HT1080 (cell line): ENCODE measurements at regions not wholly inside any gene's neighbourhood (a gene's known extent, or its start where the extent isn't known, plus 50 kb on each side); places are given as distances from the start of the nearest gene placed in this dataset.

Source experiments
- DNase-seq: peaks from one replicate; pipeline ENCODE4 v3.0.0-alpha.2; 2015; ENCODE audit warnings: low read depth

DNA sequence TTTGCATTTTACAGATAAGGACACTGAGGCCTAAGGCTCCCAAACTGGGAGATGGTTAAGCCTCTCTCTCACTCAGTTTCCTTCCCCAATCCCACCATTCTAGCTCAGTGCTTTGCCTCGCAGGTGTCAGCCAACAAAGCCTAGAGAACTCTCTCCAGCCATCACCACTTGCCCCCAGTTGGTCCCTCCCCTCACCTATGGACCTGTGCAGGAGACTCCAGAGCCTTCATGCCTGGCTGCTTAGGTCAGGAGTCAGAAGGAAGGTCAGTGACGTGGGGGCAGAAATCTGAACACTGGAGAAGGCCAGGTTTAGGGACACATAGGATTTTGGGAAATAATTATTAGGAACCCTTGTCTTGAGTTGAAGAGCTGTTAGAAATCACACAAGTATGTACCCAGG is 295.3 kb downstream of the PTPRU start:
- DNase-seq = no peak

DNA sequence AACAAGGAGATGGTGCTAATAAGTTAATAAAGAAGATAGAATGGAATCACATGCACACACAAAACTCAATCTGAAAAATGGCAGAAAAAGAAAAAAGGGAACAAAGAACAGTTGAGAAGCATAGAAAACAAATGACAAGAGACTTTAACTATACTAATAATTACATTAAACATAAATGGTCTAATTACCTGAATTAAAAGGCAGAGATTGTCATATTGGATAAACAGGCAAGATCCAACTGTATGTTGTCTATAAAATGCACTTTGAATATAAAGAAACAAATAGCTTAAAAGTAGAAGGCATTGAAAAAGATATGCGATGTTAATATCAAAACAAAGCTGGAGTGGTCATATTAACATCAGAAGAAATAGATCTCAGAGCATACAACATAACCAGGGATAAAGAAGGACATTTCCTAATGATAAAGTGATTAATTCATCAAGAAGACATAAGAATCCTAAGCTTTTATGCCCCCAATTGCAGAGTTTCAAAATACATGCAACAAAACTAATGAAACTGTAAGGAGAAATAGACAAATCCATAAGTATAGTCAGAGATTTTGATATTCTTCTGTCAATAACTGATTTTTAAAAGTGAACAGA is 293.5 kb downstream of the PTPRU start:
- no peak for DNase-seq

DNA sequence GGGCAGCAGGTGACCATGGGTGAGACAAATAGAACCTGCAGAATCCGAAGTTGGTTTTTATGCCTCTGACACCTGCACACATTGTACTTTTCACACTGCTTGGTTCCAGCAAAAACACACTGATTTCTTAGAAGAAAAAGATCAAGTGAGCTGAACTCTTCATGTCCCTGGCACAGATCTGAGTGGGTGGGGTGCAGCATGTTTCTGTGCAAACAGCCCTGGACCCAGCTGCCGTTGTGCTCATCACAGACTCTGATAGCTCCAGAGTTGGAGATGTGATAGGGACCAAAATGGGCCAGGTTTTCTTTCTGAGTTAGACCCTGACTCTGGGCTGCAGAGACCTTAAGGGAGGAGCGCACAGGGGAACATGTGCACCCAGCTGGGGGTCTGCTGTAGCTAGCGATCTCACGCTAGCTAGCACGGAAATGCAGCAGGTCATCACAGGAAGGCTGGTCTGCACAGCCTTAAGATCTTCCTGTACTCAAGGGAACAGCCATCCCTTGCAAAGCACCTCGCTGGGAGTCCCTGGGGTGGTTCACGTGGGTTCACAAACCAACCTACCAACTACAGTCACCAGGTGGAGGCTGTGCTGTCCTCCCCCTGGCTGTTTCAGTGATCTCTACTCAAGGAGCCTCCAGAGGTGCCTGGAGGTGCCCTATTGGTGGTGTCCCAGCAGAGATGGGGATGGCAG is 291.1 kb downstream of the PTPRU start:
- no peak for DNase-seq

DNA sequence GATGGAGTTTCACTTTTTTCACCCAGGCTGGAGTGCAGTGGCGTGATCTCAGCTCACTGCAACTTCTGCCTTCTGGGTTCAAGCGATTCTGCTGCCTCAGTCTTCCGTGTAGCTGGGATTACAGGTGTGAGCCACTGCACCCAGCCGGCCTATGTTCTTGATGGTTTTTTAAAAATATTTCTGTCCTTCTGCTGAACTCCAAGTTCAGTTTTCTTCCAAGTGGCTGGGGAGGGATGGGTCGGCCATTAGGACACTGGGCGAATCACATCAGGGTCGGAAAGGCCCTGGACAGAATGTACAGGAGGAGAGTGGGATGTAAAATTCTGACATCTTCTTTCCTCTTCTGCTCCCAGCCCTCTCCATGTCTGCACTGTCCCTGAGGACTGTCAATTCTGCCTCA is 289.6 kb downstream of the PTPRU start:
- no peak for DNase-seq

DNA sequence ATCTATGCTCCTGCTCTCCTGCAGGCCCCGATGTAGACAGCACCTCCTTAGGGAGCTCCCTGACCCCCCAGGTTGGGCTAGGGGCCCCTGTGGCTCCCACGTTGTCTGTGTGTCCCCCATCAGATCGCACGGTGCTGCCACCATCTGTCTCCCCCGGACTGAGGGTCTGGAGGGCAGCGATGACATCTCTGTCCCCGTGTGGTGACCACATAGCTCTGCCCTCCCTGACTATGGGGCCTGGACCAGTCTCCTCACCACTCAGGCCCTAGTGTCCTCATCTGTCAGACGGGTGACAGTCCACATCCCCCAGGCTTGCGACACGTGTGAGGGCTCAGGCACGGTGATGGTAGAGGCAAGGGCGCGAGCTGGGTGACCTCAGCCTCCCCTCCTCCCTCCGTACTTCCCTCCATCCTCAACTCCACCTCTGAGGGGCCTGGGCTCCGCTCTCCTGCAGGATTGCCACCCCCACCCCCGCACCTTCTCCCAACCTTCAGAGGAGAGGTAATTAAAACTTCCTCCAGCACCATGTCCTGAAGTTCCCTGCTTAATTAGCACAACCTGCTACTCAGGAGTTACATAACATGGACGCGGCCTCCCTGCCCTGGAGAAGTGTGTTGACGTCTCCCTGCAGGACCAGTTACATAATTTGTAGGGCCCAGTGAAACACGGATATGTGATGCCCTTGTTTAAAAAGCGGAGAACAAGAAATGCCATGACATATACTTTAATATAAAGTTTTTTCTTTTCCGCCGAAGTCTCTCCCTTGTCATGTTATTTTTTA is 288.2 kb downstream of the PTPRU start:
- DNase-seq = no peak

DNA sequence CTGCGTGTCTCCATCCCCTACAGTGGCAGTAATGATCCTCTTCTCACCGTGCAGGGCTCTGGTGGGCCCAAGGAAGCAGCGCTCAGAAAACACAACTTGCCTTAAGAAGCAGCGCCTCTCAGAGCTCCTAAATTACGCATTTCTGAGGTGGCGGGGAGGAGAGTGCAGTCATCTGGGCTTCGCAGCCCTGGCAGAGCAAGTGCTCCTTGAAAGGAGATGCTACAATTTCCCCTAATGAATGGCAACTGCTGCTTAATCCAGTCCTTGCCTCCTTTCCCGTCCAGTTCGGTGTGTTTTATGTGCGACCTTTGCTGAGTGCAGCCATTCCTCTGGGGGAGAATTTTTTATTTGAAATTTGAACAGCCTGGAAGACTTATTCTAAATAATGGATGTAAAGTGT is 287.3 kb downstream of the PTPRU start:
- DNase-seq = no peak

DNA sequence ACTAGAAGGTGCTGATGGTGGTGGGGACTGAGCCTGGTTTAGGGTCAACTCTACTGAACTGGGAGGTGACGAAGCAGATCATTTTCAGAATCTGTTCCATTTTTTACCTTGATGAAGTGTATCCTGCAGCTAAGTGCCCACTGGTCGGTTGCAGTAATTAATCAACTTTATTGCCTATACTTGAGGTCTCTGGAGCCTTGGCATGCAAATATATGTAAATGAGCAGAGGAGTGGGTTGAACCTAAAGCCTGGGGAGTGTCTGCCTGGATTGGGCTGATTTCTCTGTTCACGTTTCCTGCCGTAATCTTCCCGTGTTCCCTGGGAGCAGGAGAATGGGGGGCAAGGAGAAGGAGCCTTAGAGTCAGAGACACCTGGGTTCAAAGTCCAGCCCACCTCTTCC is 286.8 kb downstream of the PTPRU start:
- DNase-seq = no peak

DNA sequence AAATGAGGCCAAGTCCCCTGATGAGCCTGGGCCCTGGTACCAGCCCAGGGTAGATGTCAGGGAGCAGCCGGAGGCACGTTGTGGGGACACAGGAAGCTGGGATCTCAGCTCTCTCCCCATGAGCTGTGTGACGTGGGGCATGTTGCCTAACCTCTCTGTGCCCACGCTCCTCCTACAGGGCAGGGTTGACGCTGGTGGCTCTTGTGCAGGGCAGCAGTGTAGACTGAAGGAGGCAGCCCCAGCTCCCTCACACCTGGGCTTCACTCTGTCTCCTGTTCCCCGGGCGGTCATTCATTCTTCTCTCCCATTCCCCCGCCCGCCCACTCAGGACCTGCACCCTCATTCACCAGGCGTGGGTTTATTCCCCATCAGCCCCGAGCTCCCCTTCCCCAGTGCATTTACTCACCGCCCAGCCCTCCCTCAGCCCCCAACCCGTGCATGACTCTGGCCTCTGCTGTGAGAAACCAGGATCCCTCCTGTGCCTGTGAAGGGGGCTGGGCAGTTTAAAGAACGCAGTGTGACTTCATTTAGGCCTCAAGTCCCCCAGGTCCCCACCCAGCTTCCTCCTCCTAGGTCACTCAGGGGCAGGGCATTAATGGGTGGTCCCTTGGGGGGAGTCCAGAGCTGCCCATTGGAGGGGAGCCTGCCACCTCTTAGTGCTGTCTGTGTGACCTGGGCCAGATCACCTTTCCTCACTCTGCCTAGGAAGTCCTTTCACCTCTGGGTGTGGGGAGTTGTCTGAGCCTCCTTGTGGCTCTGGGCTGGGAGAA is 285.7 kb downstream of the PTPRU start:
- no peak for DNase-seq

DNA sequence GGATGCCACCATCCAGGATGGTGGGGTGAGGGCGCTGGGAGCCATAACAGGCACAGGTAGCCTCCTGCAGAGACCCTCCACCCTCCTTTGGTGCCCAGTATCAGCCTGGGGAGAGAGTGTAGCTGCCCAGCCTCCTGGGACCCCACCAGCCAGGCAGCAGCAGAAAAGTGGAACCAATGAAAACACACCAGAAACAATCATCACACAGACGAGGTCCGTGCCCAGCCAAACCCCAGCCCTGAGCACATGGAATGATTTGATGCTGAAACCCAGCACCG is 285.1 kb downstream of the PTPRU start:
- no peak for DNase-seq

DNA sequence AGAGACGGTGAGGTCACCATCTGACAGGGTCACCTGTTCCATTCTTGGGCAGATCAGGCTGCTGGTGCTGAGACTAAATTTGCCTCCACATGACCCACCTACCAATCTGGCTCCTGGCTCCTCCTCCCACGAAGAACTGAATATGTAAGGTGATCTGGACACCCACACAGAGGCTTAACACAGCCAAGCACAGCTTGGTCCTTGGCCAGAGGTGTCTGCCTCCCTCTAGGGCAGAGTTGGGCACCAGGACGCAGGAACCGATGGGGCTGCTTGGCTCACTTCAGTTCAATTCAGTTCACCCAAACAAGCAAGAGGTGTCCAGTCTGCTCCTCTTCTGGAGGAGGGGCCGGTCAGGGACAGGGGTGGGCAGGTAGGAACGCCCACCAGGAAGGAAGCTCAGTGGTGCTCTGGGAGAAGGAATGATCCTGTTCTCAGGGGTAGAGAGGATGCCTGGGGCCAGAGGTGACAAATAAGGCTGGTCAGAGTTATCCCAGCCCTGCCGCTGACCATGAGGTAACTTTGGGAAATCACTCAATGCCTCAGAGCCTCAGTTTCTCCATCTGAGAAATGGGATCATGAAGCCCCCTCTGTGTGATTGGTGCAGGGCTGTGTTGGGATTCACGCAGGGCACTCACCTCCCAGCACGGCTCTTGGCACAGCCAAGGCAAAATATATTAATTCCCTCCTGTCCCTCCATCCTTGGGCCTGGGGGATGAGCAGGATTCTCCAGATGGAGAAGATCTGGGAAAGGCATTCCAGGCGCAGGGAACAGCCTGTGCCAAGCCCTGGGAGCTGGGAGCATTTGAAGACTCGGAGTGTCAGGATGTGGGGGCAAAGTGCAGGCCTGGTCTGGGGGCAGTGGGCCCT is 284.5 kb downstream of the PTPRU start:
- DNase-seq = no peak

DNA sequence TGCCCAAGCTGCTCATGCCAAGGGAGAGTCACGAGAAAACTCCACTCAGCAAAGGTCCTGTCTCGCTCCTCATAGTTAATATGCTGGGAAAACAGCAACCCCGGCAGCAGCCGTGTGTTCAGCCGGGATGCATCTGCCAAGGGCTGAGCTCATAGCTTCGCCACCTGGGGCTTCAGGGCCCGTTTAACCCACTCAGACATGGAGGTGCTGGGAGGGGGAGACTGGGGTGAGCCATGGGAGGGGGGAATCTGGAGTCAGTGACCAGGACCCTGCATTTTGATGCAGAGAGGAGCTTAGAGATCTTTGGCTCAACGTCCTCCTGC is 283.4 kb downstream of the PTPRU start:
- no peak for DNase-seq

DNA sequence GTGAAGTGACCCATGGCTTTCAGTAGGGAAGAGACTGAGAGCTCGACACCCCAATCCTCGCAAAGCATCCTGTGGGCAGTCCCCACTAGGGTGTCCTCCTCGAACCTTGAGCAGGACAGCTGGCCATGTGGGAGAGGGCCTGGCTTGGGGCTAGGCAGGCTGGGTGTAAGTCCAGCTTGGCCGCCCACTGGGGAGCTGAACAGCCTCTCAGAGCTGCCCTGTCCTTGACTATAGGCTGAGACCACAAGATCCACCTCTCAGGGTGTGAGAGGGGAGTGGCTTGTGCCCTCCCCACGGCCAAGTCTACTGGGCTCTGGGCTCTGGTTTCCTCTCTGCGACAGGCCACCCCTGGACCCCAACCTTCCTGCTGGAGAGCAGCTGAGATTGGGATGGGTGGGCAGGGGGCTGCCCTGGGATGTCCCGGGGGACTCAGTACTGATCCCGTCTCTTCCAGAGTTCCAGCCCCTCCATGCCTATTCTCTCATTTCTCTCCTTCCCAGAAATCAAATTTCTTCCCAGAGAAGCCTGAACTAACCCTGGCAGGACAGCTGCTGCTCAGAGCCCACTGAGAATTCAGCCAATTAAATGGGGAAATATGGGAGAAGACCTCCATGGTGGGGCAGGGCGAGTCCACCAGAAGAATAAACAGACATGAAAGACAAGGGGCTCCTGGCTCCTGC is 282.9 kb downstream of the PTPRU start:
- no peak for DNase-seq

DNA sequence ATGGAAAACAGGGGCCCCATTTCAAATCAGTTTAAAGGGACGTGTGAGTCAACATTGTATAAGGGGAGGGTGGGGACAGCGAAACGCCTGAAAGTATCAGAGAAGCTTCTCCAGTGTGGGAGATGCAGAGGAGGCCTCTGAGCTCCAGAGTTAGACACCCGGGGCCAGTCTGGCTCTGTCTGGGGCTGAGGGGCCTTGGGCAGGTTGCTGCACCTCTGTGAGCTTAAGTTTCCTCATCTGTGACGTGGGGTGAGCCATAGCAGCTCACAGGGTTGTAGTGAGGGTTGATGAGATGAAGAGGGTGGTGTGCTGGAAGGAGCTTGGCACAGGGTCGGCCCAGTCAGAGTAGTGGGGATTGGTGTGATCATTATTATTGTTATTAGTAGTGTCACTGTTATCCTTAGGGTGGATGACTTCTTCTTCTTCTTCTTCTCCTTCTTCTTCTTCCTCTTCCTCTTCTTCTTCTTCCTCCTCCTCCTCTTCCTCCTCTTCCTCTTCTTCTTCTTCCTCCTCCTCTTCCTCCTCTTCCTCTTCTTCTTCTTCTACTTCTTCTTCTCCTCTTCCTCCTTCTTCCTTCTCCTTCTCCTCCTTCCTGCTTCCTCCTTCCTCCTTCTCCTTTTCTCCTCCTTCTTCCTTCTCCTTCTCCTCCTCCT is 282.0 kb downstream of the PTPRU start:
- DNase-seq = no peak

DNA sequence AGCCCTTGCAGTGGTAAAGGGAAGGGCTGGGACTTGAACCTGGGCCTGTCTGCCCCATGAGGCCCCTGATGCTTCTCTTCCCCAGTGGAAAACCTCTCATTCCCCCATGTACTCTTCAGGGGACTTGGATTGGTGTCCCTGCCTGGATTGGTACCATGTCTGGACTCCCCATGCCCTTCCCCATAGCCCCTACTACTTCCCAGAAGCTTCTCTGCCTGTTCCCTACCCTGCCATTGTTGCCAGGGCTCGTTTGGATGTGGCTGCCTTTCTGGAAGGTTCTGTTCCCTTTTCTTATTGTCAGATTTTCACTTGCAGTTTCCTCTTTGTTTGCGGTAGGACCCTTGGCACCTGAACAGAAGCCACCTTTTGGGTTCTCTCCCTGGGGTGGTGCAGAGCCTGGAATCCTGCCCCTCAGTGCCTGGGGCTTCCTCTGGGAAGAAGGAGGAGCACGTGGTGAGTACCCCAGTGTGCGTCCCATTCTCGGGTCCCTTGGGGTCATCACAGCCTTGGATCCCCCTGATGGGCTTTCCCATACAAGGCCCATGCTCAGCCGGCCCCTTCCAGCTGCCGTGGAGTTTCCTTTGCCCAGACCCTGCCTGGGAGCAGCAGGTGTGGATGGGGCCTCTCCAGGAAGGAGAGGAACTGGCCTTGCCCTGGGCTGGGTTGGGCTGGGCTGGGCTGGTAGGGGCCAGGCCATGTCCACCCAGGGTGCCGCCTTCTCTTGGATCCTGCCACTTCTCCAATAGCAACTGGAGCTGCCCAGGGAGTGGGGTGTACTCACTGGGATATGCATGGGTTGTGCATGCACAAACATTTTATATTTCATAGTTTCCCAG is 281.1 kb downstream of the PTPRU start:
- no peak for DNase-seq

DNA sequence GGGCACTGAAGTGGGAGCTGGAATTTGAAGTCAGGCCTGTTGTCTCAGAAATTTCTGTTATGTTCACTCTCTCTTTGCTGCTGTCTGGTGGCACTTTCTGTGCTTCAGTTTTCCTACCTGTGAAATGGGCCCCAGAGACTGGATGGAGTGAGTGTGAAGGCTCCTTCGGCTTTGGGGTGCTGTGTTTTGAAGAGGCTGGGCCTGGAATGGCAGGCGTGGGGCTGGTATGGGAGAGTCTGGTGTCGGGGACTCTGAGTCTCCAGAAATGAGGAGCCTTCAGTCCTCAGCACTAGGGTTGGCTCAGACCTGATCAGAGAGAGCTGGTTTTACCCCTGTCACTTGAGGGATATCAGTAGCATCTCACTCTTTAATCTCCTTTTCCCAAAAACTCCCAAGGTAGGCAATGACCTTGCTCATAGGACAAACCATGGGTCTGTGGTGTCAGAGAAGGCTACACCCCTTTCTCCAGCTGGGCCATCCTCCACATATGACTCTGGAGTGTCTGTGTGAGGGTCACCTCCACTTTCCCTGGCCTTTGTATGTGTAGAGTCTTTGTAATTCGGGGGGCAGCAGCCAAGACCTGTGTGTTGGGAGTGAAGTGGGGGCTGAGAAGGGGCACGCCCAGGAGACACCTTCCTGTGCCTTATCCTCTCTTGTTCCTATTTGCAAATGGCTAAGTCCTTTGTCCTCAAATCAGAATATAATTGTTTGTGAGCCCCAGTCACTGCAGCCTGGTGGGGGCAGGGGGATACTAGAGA is 279.9 kb downstream of the PTPRU start:
- no peak for DNase-seq

DNA sequence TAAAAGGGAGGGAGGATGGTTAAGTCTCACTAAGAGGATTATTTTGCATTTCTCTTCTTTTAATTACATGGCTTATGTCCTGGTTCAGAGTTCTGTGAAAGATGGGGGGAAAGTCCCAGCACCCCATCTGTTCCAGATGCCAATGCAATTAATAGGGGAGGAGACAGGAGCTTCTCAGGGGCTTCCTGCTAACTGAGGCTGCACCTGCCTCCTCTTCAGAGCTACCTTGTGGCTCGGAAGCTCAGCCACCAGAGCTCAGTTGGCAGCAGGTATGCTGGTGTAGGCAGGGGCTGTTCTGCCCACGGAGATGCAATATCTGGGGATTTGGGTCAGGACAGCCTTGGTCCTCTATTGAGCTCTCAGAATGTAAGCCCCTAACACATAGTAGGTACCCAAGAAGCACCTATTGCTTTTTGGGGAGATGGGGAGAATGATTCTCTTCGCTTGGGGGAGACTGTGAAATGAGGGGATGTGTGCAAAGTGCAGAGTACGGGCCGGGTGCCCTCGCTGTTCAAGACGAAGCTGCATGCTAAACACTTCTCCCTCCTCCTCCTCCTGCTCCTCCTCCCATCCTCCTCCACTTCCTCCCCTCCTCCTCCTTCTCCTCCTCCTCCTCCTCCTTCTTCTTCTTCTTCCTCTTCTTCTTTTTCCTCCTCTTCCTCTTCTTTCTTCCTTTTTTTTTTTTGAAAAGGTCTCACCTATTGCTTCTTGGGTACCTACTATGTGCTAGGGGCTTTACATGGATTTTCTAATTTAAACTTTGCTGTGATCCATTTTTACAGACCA is 279.0 kb downstream of the PTPRU start:
- DNase-seq = no peak

DNA sequence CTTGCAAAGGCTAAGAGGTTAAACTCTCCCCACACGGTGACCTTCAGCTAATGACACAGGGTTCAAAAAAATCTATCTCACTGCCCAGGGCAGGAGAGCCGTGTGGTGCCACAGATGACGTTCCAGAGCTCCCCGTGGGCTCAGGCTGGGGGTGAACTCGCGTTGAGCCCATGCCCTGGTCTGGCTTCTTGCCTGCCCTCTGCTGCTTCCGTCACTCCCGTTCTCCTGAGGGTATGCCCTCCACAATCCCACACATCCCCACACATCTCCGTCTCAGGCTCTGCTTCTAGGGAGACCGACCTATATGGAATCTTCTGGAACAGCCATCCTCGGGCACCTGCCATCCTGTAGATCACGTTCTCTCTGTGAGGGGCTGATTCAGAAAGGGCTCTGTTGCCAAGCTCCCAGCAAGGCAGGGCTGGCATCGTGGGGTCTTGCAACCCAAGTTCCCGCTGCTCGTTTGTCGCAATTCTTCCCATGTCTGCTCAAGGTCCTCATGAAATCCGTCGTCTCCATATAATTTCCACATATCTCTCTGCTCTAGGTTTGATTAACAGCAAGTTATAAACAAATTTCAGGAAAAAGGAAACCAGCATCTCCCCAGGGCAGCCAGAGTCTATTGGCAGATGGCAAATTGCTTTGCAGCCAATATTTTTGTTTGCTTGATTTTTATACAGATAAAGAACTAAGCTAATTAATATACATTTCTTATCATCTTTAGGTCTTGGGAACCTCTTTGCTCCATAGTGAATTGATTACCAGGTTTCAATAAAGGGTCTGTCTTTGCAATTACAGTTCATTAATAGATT is 278.2 kb downstream of the PTPRU start:
- no peak for DNase-seq
